Osteoblast (primary cell): ENCODE measurements at regions not wholly inside any gene's neighbourhood (a gene's known extent, or its start where the extent isn't known, plus 50 kb on each side); places are given as distances from the start of the nearest gene placed in this dataset.

Experiments
- DNase-seq: peaks from one replicate; pipeline ENCODE4 v3.0.0; 2011; ENCODE audit warnings: low spot score, mixed read lengths; ENCODE audit not compliant: insufficient read length; ENCODE audit errors: missing footprints
- H2AFZ ChIP-seq: 2 replicates; pipeline ENCODE4 v1.6.0; 2011; ENCODE audit warnings: mild to moderate bottlenecking, low read length
- H3K27ac ChIP-seq: 2 replicates; pipeline ENCODE4 v1.5.1; 2011; ENCODE audit warnings: mild to moderate bottlenecking, low read depth, low read length, moderate library complexity
- H3K27me3 ChIP-seq: 2 replicates; pipeline ENCODE4 v1.6.0; 2012; ENCODE audit warnings: mild to moderate bottlenecking, control low read depth, inconsistent platforms, low read length, moderate library complexity; ENCODE audit not compliant: insufficient read depth
- H3K36me3 ChIP-seq: 2 replicates; pipeline ENCODE4 v1.5.1; 2011; ENCODE audit warnings: mild to moderate bottlenecking, low read length, control low read depth, moderate library complexity; ENCODE audit not compliant: insufficient read depth
- H3K4me1 ChIP-seq: 2 replicates; pipeline ENCODE4 v1.5.1; 2011; ENCODE audit warnings: mild to moderate bottlenecking, low read length, control low read depth, moderate library complexity; ENCODE audit not compliant: insufficient read depth
- H3K4me2 ChIP-seq: 2 replicates; pipeline ENCODE4 v1.6.0; 2011; ENCODE audit warnings: mild to moderate bottlenecking, low read length; ENCODE audit not compliant: insufficient read depth
- H3K4me3 ChIP-seq: fragments of 200-600 bp; sonication (generic); 3 replicates; pipeline ENCODE4 v1.5.1; 2012; ENCODE audit warnings: mild to moderate bottlenecking, low read length, inconsistent platforms; ENCODE audit not compliant: insufficient read depth
- H3K79me2 ChIP-seq: 2 replicates; pipeline ENCODE4 v1.6.0; 2012; ENCODE audit warnings: mild to moderate bottlenecking, low read length, control low read depth, inconsistent platforms; ENCODE audit not compliant: insufficient read depth
- H3K9me3 ChIP-seq: 2 replicates; pipeline ENCODE4 v1.5.1; 2011; ENCODE audit warnings: low read depth, low read length, control low read depth
- H4K20me1 ChIP-seq: 2 replicates; pipeline ENCODE4 v1.6.0; 2012; ENCODE audit warnings: mild to moderate bottlenecking, low read length, control low read depth; ENCODE audit not compliant: insufficient read depth
- TF ChIP-seq, protein P1 (sequence below): IDR thresholded peaks from 2 replicates; pipeline ENCODE4 v1.5.1; 2011; ENCODE audit warnings: mild to moderate bottlenecking, low read depth, low read length, moderate library complexity; ENCODE audit errors: extremely low read depth

DNA sequence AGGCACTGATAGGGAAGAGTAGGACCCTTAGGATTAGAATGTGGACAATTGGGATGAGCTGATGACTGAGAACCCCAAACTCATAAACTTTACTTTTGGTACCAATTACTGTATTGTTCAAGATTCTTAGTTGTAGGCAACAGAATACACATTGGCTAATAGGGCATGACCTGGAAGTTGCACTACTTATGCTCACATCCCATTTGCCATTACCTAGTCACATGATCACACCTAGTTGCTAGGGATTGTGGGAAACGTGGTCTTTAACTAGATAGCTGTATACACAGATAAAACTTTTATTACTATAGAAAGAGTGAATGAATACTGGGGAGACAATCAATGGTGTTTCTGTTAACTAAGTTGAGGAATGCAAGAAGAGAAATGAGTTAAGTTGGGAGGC lies 113.4 kb upstream of the AKIRIN2 start:
- Histone ChIP-seq H3K27ac (no peak overlapping the region), H2AFZ (no peak overlapping the region), H3K27me3 (peaks cover 12% of the 10 kb centered on the region), H3K79me2 (no peaks in the 10 kb centered on the region), H3K36me3 (no peaks in the 10 kb centered on the region), H3K4me3 (no peak overlapping the region), H3K4me2 (no peak overlapping the region), H4K20me1 (no peaks in the 10 kb centered on the region), H3K4me1 (peaks cover 14% of the 10 kb centered on the region), H3K9me3 (no peaks in the 10 kb centered on the region)
- DNase-seq, result peak; percentile 56
- TF ChIP-seq, protein P1, sequence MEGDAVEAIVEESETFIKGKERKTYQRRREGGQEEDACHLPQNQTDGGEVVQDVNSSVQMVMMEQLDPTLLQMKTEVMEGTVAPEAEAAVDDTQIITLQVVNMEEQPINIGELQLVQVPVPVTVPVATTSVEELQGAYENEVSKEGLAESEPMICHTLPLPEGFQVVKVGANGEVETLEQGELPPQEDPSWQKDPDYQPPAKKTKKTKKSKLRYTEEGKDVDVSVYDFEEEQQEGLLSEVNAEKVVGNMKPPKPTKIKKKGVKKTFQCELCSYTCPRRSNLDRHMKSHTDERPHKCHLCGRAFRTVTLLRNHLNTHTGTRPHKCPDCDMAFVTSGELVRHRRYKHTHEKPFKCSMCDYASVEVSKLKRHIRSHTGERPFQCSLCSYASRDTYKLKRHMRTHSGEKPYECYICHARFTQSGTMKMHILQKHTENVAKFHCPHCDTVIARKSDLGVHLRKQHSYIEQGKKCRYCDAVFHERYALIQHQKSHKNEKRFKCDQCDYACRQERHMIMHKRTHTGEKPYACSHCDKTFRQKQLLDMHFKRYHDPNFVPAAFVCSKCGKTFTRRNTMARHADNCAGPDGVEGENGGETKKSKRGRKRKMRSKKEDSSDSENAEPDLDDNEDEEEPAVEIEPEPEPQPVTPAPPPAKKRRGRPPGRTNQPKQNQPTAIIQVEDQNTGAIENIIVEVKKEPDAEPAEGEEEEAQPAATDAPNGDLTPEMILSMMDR, result no peak

- Histone ChIP-seq H3K4me1 (peaks cover 10% of the 10 kb centered on the region), H2AFZ (no peak overlapping the region), H3K36me3 (no peaks in the 10 kb centered on the region), H3K9me3 (no peaks in the 10 kb centered on the region), H3K4me2 (peak overlapping the region; percentile 30), H4K20me1 (no peaks in the 10 kb centered on the region), H3K79me2 (no peaks in the 10 kb centered on the region), H3K27ac (no peak overlapping the region), H3K27me3 (peaks cover 6% of the 10 kb centered on the region), H3K4me3 (no peak overlapping the region)
- peak; percentile 58 for DNase-seq
- TF ChIP-seq, protein P1, result no peak
These were observed 106.1 kb upstream of the AKIRIN2 start for GRCh38 chr6:87808005-87808757.

GRCh38 chr6:87807475-87807874 lies 105.4 kb upstream of the AKIRIN2 start:
- H3K27me3 ChIP-seq, result peaks cover 3% of the 10 kb centered on the region
- no peak overlapping the region for H3K4me3 ChIP-seq
- H3K9me3 ChIP-seq, result no peaks in the 10 kb centered on the region
- TF ChIP-seq, protein P1, result no peak
- no peak overlapping the region for H2AFZ ChIP-seq
- no peaks in the 10 kb centered on the region for H4K20me1 ChIP-seq
- no peaks in the 10 kb centered on the region for H3K79me2 ChIP-seq
- no peak for DNase-seq
- no peaks in the 10 kb centered on the region for H3K36me3 ChIP-seq
- peaks cover 10% of the 10 kb centered on the region for H3K4me1 ChIP-seq
- H3K27ac ChIP-seq, result no peak overlapping the region
- no peak overlapping the region for H3K4me2 ChIP-seq

GRCh38 chr6:87806635-87807034 lies 104.6 kb upstream of the AKIRIN2 start:
- Histone ChIP-seq H3K9me3 (no peaks in the 10 kb centered on the region), H3K27me3 (no peaks in the 10 kb centered on the region), H3K79me2 (no peaks in the 10 kb centered on the region), H4K20me1 (no peaks in the 10 kb centered on the region), H3K4me3 (no peak overlapping the region), H3K27ac (no peak overlapping the region), H3K4me1 (peaks cover 10% of the 10 kb centered on the region), H3K36me3 (no peaks in the 10 kb centered on the region), H2AFZ (no peak overlapping the region), H3K4me2 (no peak overlapping the region)
- no peak for DNase-seq
- TF ChIP-seq, protein P1, result no peak
